ENCODE measurements at regions not wholly inside any gene's neighbourhood (a gene's known extent, or its start where the extent isn't known, plus 50 kb on each side); places are given as distances from the start of the nearest gene placed in this dataset.

- TF ChIP-seq CTCF (IDR thresholded peaks at IDR 0.05) (no peak), POLR2A (IDR thresholded peaks at IDR 0.05) (no peak)
Measured at GRCh38 chr6:16925461-16925860, 164.2 kb upstream of the ATXN1 start.
